CD14-positive monocyte (primary cell): ENCODE measurements at regions not wholly inside any gene's neighbourhood (a gene's known extent, or its start where the extent isn't known, plus 50 kb on each side); places are given as distances from the start of the nearest gene placed in this dataset.
"Not testable (repeated sequence)": the region's sequence is repeated elsewhere in the genome, so short reads cannot be mapped to it uniquely, and the experiment has no call there.

Experiments used
- DNase-seq, 3 donors: peaks; one replicate each; pipeline ENCODE4 v3.0.0-alpha.2; 2011 to 2022
- H2AFZ ChIP-seq: 2 replicates; pipeline ENCODE4 v1.6.0; 2012; ENCODE audit warnings: mild to moderate bottlenecking, low read depth, low read length, inconsistent platforms; ENCODE audit not compliant: insufficient read depth, poor library complexity, severe bottlenecking
- H3K27ac ChIP-seq, 2 donors: 1 replicate in 1 of 2; 2 replicates in 1 of 2; pipeline ENCODE4 v1.5.1; 2012 to 2013; ENCODE audit warnings: low read length in 2 of 2, control low read depth in 1 of 2, inconsistent platforms in 1 of 2, low read depth in 1 of 2, mild to moderate bottlenecking in 1 of 2
- H3K27me3 ChIP-seq, 2 donors: one replicate each; pipeline versions ENCODE4 v1.6.0 to v1.6.1; 2011 to 2013; ENCODE audit warnings: low read length in 2 of 2; ENCODE audit not compliant: control insufficient read depth in 2 of 2, insufficient read depth in 2 of 2
- H3K36me3 ChIP-seq, 2 donors: replicated peaks in 1 of 2; 1 replicate in 1 of 2; 2 replicates in 1 of 2; pipeline versions ENCODE4 v1.5.1 to v1.6.1; 2012 to 2013; ENCODE audit warnings: low read length in 2 of 2, control low read depth in 1 of 2, inconsistent platforms in 1 of 2, mild to moderate bottlenecking in 1 of 2; ENCODE audit not compliant: insufficient read depth in 2 of 2, control insufficient read depth in 1 of 2
- H3K4me1 ChIP-seq, 2 donors: 1 replicate in 1 of 2; 2 replicates in 1 of 2; pipeline versions ENCODE4 v1.5.1 to v1.6.1; 2012 to 2013; ENCODE audit warnings: low read length in 2 of 2, control low read depth in 1 of 2, inconsistent platforms in 1 of 2, mild to moderate bottlenecking in 1 of 2, moderate library complexity in 1 of 2; ENCODE audit not compliant: insufficient read depth in 2 of 2, control insufficient read depth in 1 of 2
- H3K4me2 ChIP-seq: replicated peaks from 2 replicates; pipeline ENCODE3; 2012; ENCODE audit warnings: low read length, moderate library complexity, mild to moderate bottlenecking; ENCODE audit not compliant: poor library complexity, severe bottlenecking; ENCODE audit errors: extremely low read depth
- H3K4me3 ChIP-seq, 3 experiments: fragments of 200-600 bp in 1 of 3; sonication (generic) in 1 of 3; replicated peaks in 1 of 3; 1 replicate in 2 of 3; 2 replicates in 1 of 3; pipeline ENCODE4 v1.5.1; 2011 to 2013; ENCODE audit warnings: low read length in 3 of 3, mild to moderate bottlenecking in 3 of 3, control low read depth in 2 of 3, low read depth in 2 of 3, inconsistent platforms in 1 of 3, moderate library complexity in 1 of 3
- H3K79me2 ChIP-seq: 2 replicates; pipeline ENCODE4 v1.6.0; 2012; ENCODE audit warnings: mild to moderate bottlenecking, control low read depth, inconsistent platforms, low read length, moderate library complexity; ENCODE audit not compliant: insufficient read depth
- H3K9ac ChIP-seq: 2 replicates; pipeline ENCODE4 v1.6.0; 2017; ENCODE audit warnings: low read length, mild to moderate bottlenecking; ENCODE audit not compliant: insufficient read depth, poor library complexity, severe bottlenecking
- H3K9me3 ChIP-seq, 2 donors: replicated peaks in 1 of 2; 1 replicate in 1 of 2; 2 replicates in 1 of 2; pipeline versions ENCODE4 v1.5.1 to v1.6.1; 2012 to 2013; ENCODE audit warnings: low read length in 2 of 2, control low read depth in 1 of 2; ENCODE audit not compliant: control insufficient read depth in 1 of 2, insufficient read depth in 1 of 2
- H4K20me1 ChIP-seq: 2 replicates; pipeline ENCODE4 v1.6.0; 2012; ENCODE audit warnings: mild to moderate bottlenecking, low read length, control low read depth, moderate library complexity; ENCODE audit not compliant: insufficient read depth
- H3K27ac Mint-ChIP-seq, 7 donors: one replicate each; pipeline ENCODE4 v1.8.0; 2020; ENCODE audit warnings: mild to moderate bottlenecking in 7 of 7, mixed read lengths in 7 of 7, moderate library complexity in 6 of 7, inconsistent platforms in 2 of 7
- H3K27me3 Mint-ChIP-seq, 3 donors: one replicate each; pipeline ENCODE4 v1.8.0; 2021 to 2022; ENCODE audit warnings: low read depth in 3 of 3, mild to moderate bottlenecking in 3 of 3, mixed read lengths in 3 of 3, moderate library complexity in 3 of 3, inconsistent platforms in 1 of 3
- H3K36me3 Mint-ChIP-seq, 2 donors: one replicate each; pipeline ENCODE4 v1.8.0; 2020; ENCODE audit warnings: mixed read lengths in 2 of 2, inconsistent platforms in 1 of 2, mild to moderate bottlenecking in 1 of 2
- H3K4me1 Mint-ChIP-seq: one replicate; pipeline ENCODE4 v1.8.0; 2020; ENCODE audit warnings: mild to moderate bottlenecking, mixed read lengths
- H3K4me3 Mint-ChIP-seq, 2 donors: one replicate each; pipeline ENCODE4 v1.8.0; 2020; ENCODE audit warnings: mild to moderate bottlenecking in 2 of 2, mixed read lengths in 2 of 2, moderate library complexity in 1 of 2
- H3K9me3 Mint-ChIP-seq, 7 donors: one replicate each; pipeline ENCODE4 v1.8.0; 2020 to 2022; ENCODE audit warnings: mixed read lengths in 7 of 7, mild to moderate bottlenecking in 6 of 7, moderate library complexity in 6 of 7, inconsistent platforms in 2 of 7
- CTCF ChIP-seq: fragments of 200-600 bp; IDR thresholded peaks from one replicate; pipeline ENCODE4 v1.8.0; 2022; ENCODE audit warnings: antibody characterized with exemption, mild to moderate bottlenecking
- WGBS: methylation state at CpG from one replicate; pipeline ENCODE4 v1.1.5; 2013; ENCODE audit warnings: missing lambda C conversion rate; ENCODE audit not compliant: insufficient coverage; 5-methylcytosine and 5-hydroxymethylcytosine counted together
- intact Hi-C, 2 donors: fragments of 100-400 bp; cut with micrococcal nuclease; formaldehyde crosslinking; loops; one replicate each; pipeline versions ENCODE4 v1.15.0 to v1.15.1; 2023

- Mint-ChIP-seq H3K9me3 (peaks cover 0 to 10% (median 6%) of the 10 kb centered on the region in 7 donors), H3K27ac (no peak overlapping the region), H3K4me1 (no peaks in the 10 kb centered on the region), H3K36me3 (no peaks in the 10 kb centered on the region), H3K4me3 (no peak overlapping the region), H3K27me3 (no peaks in the 10 kb centered on the region)
- Histone ChIP-seq H3K4me2 (no peak overlapping the region), H3K4me3 (no peak overlapping the region), H4K20me1 (no peaks in the 10 kb centered on the region), H3K4me1 (no peaks in the 10 kb centered on the region), H2AFZ (no peak overlapping the region), H3K9ac (no peak overlapping the region), H3K27me3 (no peaks in the 10 kb centered on the region), H3K9me3 (peaks cover 0 to 4% of the 10 kb centered on the region in 2 donors), H3K36me3 (no peaks in the 10 kb centered on the region), H3K79me2 (no peaks in the 10 kb centered on the region), H3K27ac (no peak overlapping the region)
- WGBS = no CpG with 5 or more reads among the region's 2 CpGs
- no peak for DNase-seq
- intact Hi-C loops = no loop called here
- TF ChIP-seq CTCF = no peak
These were observed 580.4 kb downstream of the VGLL3 start for GRCh38 chr3:86410587-86410986.

- H3K36me3 Mint-ChIP-seq = not testable (repeated sequence)
These were observed 601.2 kb downstream of the VGLL3 start for GRCh38 chr3:86389759-86390158.

More at GRCh38 chr3:86389759-86390158, 601.2 kb downstream of the VGLL3 start:
- H3K27me3 ChIP-seq, H3K9ac ChIP-seq, intact Hi-C loops, H3K36me3 ChIP-seq, H3K4me3 Mint-ChIP-seq, H3K4me1 ChIP-seq, H4K20me1 ChIP-seq, H3K4me1 Mint-ChIP-seq, H3K9me3 ChIP-seq, H3K27me3 Mint-ChIP-seq, H3K27ac ChIP-seq, H3K9me3 Mint-ChIP-seq, H3K4me2 ChIP-seq, H3K4me3 ChIP-seq, H3K27ac Mint-ChIP-seq, H2AFZ ChIP-seq, H3K79me2 ChIP-seq, DNase-seq: not testable (repeated sequence)
- WGBS = 41% methylated on average over 3 of the region's 5 CpGs
